ENCODE measurements at regions not wholly inside any gene's neighbourhood (a gene's known extent, or its start where the extent isn't known, plus 50 kb on each side); places are given as distances from the start of the nearest gene placed in this dataset.

DNA sequence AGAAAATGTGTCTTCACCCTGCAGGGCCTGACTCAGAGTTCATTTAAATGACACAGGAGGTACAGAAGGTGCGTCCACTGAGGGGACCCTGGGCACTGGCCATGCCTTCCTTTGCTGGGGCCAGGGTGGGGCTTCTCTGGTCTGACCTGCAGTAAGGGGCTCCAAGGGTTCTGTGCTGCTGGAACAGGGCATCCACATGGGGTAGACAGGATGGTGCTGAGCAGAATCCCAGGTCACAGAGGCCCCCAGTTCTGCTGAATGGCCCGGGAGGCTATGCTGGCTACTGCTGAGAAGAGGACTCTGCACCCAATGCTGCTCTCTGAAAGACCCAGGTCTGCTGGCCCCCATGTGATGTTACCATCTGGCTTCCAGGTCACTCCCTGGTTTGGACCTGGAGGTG is 150.4 kb upstream of the GGTLC1 start:
- DNase-seq (ENCODE audit: low read depth in 2 of 2), result no peak

- DNase-seq (ENCODE audit: low read depth in 2 of 2), result no peak
These were observed 149.7 kb upstream of the GGTLC1 start for GRCh38 chr20:24138196-24138857.

- DNase-seq (ENCODE audit: low read depth in 2 of 2), result no peak
These were observed 148.2 kb upstream of the GGTLC1 start for GRCh38 chr20:24136659-24137246.

DNA sequence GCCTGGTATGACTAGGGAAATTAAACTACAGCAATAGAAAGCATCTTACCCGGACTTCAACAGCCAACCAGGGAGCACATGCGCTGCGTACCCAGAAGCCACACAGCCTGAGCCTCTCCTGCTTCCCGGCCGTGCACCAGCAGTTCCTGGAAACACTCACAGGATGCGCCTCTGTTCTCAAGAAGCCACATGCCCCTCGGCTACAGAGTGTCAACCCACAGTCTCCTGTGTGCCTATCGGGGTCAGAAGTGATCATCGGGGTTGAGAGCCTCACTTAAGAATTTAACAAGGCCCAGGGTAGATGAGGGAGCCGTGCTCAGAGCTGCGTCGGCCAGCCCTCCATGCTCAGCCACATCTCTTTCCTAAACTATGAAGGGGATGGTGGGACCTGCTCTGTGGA is 147.2 kb upstream of the GGTLC1 start:
- no peak for DNase-seq (ENCODE audit: low read depth in 2 of 2)

DNA sequence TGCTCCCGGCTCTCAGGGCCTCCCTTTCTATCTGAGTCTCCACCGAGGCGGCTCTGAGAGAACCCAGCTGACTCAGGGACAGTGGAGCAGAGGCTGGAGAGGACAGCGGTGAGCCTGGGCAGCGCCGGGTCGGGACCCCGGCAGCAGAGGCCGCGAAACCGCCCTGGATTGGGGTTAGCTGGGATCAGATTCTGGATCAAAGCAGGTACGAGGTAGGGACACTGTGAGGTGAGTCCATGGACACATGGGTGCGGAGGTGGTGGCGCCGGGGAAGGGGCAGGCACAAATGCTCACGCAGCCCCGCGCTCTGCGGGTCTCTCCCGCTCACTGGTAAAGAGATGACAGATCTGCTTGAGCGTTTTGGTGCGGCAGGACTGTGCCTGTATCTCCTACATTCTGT is 146.4 kb upstream of the GGTLC1 start:
- DNase-seq (ENCODE audit: low read depth in 2 of 2), result no peak

DNA sequence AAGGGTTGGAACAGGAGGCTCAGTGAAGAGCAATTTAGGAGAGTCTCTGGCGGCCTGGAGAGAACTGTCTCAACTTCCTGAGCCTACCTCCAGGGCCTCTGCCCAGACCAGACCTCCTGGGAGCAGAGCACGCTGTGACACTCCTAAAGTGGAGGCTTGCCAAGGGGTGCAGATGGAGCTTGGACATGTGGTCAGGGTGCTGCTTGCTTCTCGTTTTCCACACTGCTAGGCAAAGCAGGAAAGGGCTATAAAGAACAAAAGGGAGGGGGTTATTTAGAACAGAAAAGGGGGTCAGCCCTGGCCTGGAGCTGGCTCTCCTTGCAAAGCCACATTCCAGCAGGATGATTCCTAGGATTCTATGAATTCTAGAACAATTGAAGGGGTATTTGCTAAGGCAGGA is 145.7 kb upstream of the GGTLC1 start:
- DNase-seq (ENCODE audit: low read depth in 2 of 2), result no peak

GRCh38 chr20:24132246-24132645 is 143.7 kb upstream of the GGTLC1 start:
- DNase-seq (ENCODE audit: low read depth in 2 of 2), result no peak

DNA sequence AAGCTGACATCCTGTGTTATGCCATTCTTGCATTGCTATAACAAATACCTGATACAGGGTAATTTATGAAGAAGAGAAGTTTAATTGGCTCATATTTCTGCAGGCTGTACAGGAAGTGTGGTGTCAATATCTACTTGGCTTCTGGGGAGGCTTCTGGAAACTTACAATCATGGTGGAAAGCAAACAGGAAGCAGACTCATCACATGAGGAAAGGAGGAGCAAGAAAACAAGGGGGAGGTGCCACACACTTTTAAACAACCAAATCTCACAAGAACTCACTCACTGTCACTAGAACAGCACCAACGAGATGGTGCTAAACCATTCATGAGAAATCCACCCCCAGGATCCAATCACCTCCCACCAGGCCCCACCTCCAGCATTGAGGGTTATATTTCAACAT is 143.1 kb upstream of the GGTLC1 start:
- no peak for DNase-seq (ENCODE audit: low read depth in 2 of 2)

DNA sequence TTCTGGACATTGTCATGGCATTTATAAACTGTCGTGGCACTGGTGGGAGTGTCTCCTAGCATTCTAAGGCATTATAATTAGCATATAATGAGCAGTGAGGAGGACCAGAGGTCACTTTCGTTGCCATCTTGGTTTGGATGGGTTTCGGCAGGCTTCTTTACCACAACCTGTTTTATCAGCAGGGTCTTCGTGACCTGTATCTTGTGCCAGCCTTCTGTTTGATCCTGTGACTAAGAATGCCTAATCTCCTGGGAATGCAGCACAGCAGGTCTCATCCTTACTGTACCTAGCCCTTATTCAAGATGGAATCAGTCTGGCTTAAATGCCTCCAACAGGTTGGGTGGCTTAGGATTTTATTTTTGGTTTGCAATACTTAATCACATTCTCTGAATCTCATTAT is 142.7 kb upstream of the GGTLC1 start:
- DNase-seq (ENCODE audit: low read depth in 2 of 2), result no peak

DNA sequence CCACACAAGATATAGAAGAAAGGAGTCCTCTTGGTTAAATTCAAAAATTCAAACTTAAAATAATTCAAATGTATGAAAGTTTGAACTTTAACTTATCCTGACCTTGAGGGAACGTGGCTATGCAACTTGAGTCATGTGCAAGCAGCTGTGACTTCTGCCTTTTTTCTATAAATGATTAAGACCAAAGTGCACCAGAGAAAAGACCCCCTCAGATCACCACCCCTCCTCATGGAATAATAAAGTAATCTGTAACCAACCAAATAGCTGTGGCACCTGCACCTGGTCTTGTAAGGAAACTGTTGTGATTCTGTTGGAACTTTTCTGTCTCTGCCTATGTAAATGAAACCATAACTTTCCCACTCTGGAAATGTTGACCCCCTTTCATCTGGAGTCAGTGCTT is 141.1 kb upstream of the GGTLC1 start:
- DNase-seq (ENCODE audit: low read depth in 2 of 2), result no peak

DNA sequence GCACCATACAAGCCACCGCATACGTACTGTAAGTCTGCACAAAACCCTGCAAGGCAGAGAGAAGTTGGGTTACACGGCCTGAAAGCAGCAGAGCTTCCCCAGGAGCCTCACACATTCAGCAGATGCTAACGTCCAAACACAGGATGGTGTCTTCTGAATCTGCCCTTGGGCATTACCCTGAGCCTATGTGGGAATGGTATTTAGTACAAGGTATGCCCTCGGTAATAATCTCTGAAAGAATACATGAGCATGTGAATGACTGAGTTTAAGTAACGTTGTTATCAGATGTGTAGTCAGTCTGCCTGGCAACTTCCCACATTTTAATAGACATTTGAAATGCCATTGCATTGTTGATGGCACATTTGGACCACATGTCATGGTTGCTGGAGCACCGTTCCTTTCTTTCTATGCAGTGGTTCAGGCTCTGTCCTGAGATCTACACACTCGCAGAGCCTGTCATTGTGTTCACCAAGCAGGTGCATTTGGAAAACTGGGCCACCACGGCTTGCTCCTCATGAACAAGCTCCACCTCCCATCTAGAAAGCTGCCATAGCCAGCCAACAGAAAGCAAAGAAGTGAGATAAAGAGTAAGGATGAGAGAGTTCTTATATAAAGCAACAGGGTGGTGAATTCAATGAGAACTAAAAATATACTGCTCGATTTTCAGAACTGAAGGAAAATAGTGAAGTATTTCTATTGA is 136.5 kb upstream of the GGTLC1 start:
- DNase-seq (ENCODE audit: low read depth in 2 of 2), result no peak

GRCh38 chr20:24124003-24124402 is 135.4 kb upstream of the GGTLC1 start:
- DNase-seq (ENCODE audit: low read depth in 2 of 2), result no peak

- DNase-seq (ENCODE audit: low read depth in 2 of 2), result no peak
These were observed 130.0 kb upstream of the GGTLC1 start for GRCh38 chr20:24118441-24119175.

GRCh38 chr20:24118034-24118433 is 129.5 kb upstream of the GGTLC1 start:
- no peak for DNase-seq (ENCODE audit: low read depth in 2 of 2)

GRCh38 chr20:24117383-24117782 is 128.8 kb upstream of the GGTLC1 start:
- no peak for DNase-seq (ENCODE audit: low read depth in 2 of 2)

DNA sequence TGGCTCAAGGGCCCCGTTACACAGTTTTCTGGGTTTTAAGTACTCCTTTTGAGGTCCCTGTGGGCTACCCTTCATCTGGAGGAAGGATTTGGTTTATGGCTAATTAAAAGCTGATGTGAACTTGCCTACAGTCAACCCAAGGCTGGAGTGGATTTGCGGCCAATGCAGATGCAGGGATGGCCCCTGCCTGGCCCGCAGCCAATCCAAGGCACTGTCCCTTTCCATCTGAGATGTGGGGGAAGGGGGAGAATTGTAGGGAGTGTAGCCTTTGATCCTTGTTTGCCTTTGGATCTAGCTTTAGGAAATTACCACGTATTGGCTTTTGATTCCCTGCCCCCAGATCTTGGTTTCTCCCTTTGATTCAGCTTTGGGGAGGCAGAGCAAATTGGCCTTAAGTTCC is 128.0 kb upstream of the GGTLC1 start:
- no peak for DNase-seq (ENCODE audit: low read depth in 2 of 2)

DNA sequence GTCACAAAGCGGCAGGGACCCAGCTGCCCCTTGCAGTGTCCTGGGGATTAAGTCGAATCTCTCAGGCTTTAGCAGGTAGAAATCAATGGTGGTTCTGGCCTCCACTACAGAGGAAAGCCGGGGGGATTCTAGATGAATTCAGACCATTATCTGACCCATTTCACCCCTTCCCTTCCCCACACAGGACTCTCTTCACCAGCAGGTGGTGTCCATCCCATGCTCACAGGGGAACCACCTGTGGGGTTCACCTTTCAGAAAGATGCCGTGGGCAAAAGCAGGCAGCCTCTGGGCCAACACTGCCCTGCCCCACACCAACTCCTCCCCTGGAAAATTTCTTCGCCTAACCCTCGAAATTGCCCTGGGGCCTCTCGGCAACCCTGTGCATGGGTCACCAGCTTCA is 123.8 kb upstream of the GGTLC1 start:
- DNase-seq (ENCODE audit: low read depth in 2 of 2), result no peak

DNA sequence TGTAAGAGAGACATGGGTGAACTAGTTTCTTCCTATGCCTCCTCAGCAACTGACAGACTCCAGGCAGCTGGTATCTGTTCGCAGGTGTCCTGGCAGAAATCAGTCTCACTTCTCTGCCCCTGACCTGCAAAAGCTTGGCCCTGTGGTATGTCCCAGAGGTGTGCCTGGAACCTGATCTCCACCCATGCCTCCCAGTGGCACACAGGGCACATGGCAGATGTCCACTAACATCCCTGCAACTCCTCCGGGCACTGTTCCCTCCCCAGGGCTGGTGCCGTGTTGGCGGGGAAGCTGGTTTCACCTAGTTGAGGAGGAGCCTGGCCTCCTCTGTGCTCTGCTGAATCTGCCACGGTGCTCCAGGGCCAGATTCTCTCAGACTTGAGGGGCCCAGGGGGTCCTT is 123.3 kb upstream of the GGTLC1 start:
- no peak for DNase-seq (ENCODE audit: low read depth in 2 of 2)

DNA sequence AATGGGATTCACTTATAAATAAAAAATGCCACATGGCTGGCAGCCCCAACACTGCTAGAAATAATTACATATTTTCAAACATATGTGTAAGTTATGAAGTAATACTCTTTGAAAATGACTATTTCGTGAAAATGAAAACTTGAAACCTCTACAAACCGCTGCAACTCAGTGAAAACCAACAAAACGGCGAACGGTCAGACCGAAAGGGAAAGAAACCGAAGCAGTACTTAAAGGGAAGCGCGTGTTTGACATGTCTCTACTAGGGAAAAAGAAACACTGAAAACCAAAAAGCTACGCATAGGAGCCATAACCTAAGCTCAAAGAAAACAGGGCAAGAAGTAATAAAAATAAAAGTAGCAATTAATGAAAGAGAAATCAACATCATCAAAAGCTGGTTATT is 121.0 kb upstream of the GGTLC1 start:
- DNase-seq (ENCODE audit: low read depth in 2 of 2), result no peak

DNA sequence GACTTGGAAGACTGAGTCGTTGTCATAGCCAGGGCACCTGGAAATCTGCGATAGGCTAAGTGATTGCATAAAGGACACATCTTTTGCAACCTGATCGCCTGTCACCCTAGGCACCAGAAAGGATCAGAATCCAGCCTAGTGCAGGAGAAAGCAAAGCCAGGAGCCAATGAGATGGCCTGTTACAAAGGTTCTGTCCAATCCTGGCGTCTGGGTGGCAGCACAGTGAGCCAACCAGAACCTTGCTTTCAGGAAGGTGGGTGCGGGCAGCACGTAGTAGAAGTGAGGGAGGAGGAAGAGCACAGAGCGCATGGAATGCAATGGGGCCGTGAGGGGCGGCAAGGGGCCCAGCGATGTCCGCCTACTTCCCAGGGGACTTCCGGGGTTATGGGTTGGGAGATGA is 120.4 kb upstream of the GGTLC1 start:
- DNase-seq (ENCODE audit: low read depth in 2 of 2), result no peak

DNA sequence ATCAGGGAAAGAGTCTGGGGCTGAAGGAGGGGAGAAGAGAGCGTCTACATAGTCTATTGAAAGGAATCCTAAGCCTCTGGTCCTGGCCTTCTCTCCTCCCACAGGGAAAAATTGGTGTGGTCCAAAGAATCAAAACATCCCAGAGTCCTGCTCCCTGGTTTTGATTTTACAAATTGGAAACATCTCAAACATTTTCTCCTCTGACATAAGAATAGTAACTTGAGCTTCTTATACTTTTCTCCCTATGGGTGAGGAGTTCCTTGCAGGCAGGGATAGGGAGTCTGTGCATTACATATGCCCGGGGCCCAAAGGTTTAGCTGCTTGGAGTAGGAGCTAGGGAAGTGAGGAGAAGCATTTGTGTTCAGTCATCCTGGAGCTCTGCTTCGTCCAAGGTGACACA is 120.0 kb upstream of the GGTLC1 start:
- DNase-seq (ENCODE audit: low read depth in 2 of 2), result no peak

GRCh38 chr20:24106801-24107445 is 118.3 kb upstream of the GGTLC1 start:
- DNase-seq (ENCODE audit: low read depth in 2 of 2), result no peak

All from fibroblast of skin of left biceps (primary cell).